Uterus (tissue), 3 donors: ENCODE measurements at regions not wholly inside any gene's neighbourhood (a gene's known extent, or its start where the extent isn't known, plus 50 kb on each side); places are given as distances from the start of the nearest gene placed in this dataset.

Source experiments
- DNase-seq, 2 donors: peaks; one replicate each; pipeline ENCODE4 v3.0.0-alpha.2; 2019 to 2020
- H3K27ac ChIP-seq, 2 donors: fragments of 200-600 bp; sonication (generic); 1 replicate in 1 of 2; 2 replicates in 1 of 2; pipeline ENCODE4 v1.5.1; 2016 to 2018
- H3K27me3 ChIP-seq, 2 donors: fragments of 200-600 bp; sonication (generic); one replicate each; pipeline ENCODE4 v1.5.1; 2018 to 2019; ENCODE audit warnings: control low read depth in 1 of 2
- H3K36me3 ChIP-seq, 2 donors: fragments of 200-600 bp; sonication (generic); one replicate each; pipeline ENCODE4 v1.5.1; 2019; ENCODE audit warnings: control low read depth in 1 of 2
- H3K4me1 ChIP-seq, 2 donors: fragments of 200-600 bp; sonication (generic); one replicate each; pipeline ENCODE4 v1.5.1; 2018 to 2019; ENCODE audit warnings: control low read depth in 1 of 2
- H3K4me3 ChIP-seq, 2 donors: fragments of 200-600 bp; sonication (generic); 1 replicate in 1 of 2; 2 replicates in 1 of 2; pipeline ENCODE4 v1.5.1; 2018 to 2019; ENCODE audit warnings: mild to moderate bottlenecking in 1 of 2
- H3K9me3 ChIP-seq, 2 donors: fragments of 200-600 bp; sonication (generic); one replicate each; pipeline ENCODE4 v1.5.1; 2019; ENCODE audit warnings: control low read depth in 1 of 2
- POLR2A ChIP-seq, 2 donors: fragments of 450-650 bp; IDR thresholded peaks; one replicate each; pipeline ENCODE4 v1.6.1; 2016; ENCODE audit warnings: antibody characterized with exemption in 2 of 2, mild to moderate bottlenecking in 1 of 2, moderate library complexity in 1 of 2
- intact Hi-C: fragments of 100-400 bp; cut with DNase I; formaldehyde crosslinking; loops from one replicate; pipeline ENCODE4 v1.15.1; 2023; ENCODE audit warnings: low total_unique reads
- TF ChIP-seq, protein P1 (sequence below), 4 experiments: fragments of 200-600 bp in 2 of 4; fragments of 450-650 bp in 2 of 4; sonication (generic) in 2 of 4; IDR thresholded peaks; one replicate each; pipeline ENCODE4 v1.5.1; 2016 to 2019; ENCODE audit warnings: antibody characterized with exemption in 4 of 4, mild to moderate bottlenecking in 2 of 4, moderate library complexity in 1 of 4
- donor health status: DM: yes; HTN: yes; CAD: no.

GRCh38 chr4:111208970-111209369, 586.1 kb upstream of the PITX2 start:
- Histone ChIP-seq H3K4me1 (no peaks in the 10 kb centered on the region), H3K27ac (no peak overlapping the region), H3K27me3 (no peaks in the 10 kb centered on the region), H3K9me3 (no peaks in the 10 kb centered on the region), H3K36me3 (no peaks in the 10 kb centered on the region), H3K4me3 (no peak overlapping the region)
- TF ChIP-seq POLR2A (IDR thresholded peaks at IDR 0.05) = no peak
- TF ChIP-seq, protein P1, sequence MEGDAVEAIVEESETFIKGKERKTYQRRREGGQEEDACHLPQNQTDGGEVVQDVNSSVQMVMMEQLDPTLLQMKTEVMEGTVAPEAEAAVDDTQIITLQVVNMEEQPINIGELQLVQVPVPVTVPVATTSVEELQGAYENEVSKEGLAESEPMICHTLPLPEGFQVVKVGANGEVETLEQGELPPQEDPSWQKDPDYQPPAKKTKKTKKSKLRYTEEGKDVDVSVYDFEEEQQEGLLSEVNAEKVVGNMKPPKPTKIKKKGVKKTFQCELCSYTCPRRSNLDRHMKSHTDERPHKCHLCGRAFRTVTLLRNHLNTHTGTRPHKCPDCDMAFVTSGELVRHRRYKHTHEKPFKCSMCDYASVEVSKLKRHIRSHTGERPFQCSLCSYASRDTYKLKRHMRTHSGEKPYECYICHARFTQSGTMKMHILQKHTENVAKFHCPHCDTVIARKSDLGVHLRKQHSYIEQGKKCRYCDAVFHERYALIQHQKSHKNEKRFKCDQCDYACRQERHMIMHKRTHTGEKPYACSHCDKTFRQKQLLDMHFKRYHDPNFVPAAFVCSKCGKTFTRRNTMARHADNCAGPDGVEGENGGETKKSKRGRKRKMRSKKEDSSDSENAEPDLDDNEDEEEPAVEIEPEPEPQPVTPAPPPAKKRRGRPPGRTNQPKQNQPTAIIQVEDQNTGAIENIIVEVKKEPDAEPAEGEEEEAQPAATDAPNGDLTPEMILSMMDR (IDR thresholded peaks at IDR 0.05) = no peak
- intact Hi-C loops = no loop called here
- no peak for DNase-seq

- Histone ChIP-seq H3K27ac (no peak overlapping the region), H3K4me3 (no peak overlapping the region), H3K36me3 (no peaks in the 10 kb centered on the region), H3K9me3 (no peaks in the 10 kb centered on the region), H3K4me1 (no peaks in the 10 kb centered on the region), H3K27me3 (no peaks in the 10 kb centered on the region)
- DNase-seq = no peak
- TF ChIP-seq, protein P1 (IDR thresholded peaks at IDR 0.05) = no peak
- intact Hi-C loops = no loop called here
Observed at GRCh38 chr4:111209706-111210105, 586.8 kb upstream of the PITX2 start.

- Histone ChIP-seq H3K4me3 (no peak overlapping the region), H3K9me3 (no peaks in the 10 kb centered on the region), H3K27me3 (no peaks in the 10 kb centered on the region), H3K27ac (no peak overlapping the region), H3K36me3 (no peaks in the 10 kb centered on the region), H3K4me1 (no peaks in the 10 kb centered on the region)
- intact Hi-C loops = no loop called here
- DNase-seq = no peak
- TF ChIP-seq POLR2A (IDR thresholded peaks at IDR 0.05) = no peak
- TF ChIP-seq, protein P1 (IDR thresholded peaks at IDR 0.05) = no peak
Observed at GRCh38 chr4:111210595-111210994, 587.7 kb upstream of the PITX2 start.

DNA sequence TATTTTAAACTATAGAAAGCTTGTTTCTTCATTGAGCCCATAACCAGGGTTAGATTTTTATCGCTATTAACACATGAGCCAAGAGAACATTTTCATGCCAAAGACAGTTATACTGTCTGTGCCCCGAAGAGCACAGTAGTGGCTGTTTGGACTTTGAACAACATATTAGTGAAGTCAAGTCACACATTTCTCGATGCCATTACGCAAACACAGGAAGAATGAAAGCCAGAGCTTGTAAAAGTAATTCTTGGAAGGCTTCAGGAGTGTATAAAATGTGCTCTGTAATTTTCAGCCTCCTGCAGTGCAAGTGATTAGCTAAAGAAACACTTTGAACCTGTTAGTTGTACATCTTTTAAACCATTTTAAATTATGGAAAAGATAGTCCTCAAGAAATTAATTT, 590.7 kb upstream of the PITX2 start:
- no peaks in the 10 kb centered on the region for H3K9me3 ChIP-seq
- H3K36me3 ChIP-seq = no peaks in the 10 kb centered on the region
- no peak for DNase-seq
- no peak overlapping the region for H3K4me3 ChIP-seq
- intact Hi-C loops = no loop called here
- TF ChIP-seq, protein P1 (IDR thresholded peaks at IDR 0.05) = no peak
- no peak for TF ChIP-seq POLR2A (IDR thresholded peaks at IDR 0.05)
- H3K27ac ChIP-seq = no peak overlapping the region
- no peaks in the 10 kb centered on the region for H3K4me1 ChIP-seq
- H3K27me3 ChIP-seq = no peaks in the 10 kb centered on the region

- H3K4me3 ChIP-seq = no peak overlapping the region
- no peaks in the 10 kb centered on the region for H3K27me3 ChIP-seq
- no peaks in the 10 kb centered on the region for H3K9me3 ChIP-seq
- no peak for DNase-seq
- intact Hi-C loops = no loop called here
- H3K4me1 ChIP-seq = no peaks in the 10 kb centered on the region
- H3K36me3 ChIP-seq = no peaks in the 10 kb centered on the region
- TF ChIP-seq, protein P1 (IDR thresholded peaks at IDR 0.05) = no peak
- no peak for TF ChIP-seq POLR2A (IDR thresholded peaks at IDR 0.05)
- no peak overlapping the region for H3K27ac ChIP-seq
Observed at GRCh38 chr4:111214371-111214770, 591.5 kb upstream of the PITX2 start.
